GM12801 (cell line): ENCODE measurements at regions not wholly inside any gene's neighbourhood (a gene's known extent, or its start where the extent isn't known, plus 50 kb on each side); places are given as distances from the start of the nearest gene placed in this dataset.

Experiments
- CTCF ChIP-seq: IDR thresholded peaks from one replicate; pipeline ENCODE4 v1.5.1; 2011; ENCODE audit warnings: control low read depth; ENCODE audit not compliant: insufficient read length; ENCODE audit errors: extremely low read depth

DNA sequence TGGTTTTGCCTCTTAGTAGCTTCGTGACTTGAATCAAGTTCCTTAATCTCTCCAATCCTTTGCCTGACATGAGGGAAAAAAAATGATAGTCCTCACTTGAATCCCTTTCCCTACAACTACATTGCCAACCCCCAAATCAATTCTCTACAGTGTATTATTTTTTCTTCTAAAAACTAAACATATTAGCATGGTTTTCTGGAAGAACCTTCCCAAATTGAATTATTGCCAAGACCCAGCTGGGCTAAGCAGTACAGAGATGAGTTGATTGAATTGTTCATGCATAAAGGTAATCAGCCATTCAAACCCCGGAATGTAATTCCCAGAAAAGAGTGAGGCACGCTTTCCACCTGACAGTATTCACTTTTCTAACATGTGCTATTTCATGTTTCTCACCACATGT, 155.6 kb upstream of the AGR3 start:
- no peak for TF ChIP-seq CTCF

DNA sequence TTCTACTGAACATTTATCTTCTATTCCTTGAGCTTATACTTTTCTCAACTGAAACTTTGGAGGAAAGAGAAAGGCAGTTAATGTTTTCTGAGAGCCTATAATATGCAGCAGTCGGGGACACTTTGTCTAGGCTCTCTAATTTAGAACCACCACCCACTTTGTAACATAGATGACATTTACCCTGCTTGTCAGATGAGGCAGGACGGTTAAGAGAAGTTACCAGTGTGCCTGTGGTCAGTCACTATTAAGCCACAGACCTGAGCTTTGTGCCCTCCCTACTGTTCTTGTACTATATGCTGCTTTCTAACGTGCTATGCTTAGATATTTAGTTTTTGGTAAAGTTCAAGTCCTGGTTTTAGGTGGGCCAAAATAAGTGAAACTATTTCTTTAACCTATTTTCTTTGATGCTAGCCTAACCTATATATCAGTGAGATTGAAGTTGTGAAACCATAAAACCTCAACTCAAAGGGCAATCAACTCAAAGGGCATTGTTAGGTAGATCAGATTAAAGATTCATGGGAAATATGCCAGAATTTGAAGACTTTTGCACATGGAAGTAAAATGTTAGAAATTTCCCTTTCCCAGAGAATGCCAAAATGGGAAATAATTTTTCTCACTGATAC, 156.5 kb upstream of the AGR3 start:
- no peak for TF ChIP-seq CTCF

DNA sequence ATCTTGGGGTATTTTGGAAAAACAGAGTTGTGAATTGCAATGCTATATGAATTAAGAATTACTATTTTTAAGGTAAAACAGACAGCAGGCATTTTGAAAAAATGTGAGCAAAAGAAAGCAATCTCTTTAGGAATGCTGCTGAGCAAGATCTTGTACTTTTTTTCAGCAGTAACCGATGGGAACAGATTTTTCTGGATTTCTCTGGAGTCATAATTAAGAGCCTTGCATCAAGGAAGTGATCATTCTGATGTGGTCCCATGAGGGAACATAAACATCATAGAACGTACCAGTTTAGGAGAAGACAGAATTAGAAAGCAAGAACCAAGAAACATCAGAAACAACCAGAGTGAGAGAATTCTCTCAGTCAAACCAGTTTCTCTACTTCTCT, 157.0 kb upstream of the AGR3 start:
- no peak for TF ChIP-seq CTCF

DNA sequence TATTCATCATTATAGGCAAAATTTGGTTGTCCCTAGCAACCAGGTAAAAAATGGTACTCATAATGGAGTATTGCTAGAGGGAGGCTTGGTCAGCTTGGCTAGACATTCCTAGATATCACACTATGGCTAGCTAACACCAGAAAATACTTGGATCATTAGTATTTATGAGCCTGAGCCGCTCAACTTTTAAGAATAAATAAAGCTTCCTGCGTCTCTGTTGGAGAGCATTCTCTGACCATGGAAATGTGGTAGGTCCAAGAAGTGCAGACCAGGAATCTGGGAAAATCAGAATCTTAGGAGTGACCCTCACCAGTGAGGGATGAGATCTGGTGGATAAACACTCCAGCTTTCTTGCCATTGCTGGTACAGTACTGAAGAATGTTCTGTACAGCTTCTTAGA, 157.6 kb upstream of the AGR3 start:
- no peak for TF ChIP-seq CTCF

DNA sequence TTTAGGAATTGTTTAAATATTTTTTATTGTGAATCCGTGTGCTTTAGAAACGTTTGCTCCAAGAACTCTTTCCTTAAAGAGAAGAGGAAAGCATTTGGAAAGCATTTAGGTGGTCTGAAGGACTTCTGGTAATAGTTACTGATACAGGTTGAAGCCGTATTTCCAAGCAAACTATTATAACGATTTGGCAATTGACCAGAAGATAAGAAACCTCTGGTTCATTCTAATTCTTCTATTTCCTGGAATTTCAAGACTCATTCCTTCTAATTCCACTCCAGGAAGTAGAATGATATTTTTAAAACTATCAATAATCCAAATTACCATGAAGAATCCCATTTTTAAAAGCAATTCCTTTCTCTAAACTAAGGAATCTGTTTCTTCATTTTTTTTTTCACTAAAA, 158.9 kb upstream of the AGR3 start:
- TF ChIP-seq CTCF = no peak

DNA sequence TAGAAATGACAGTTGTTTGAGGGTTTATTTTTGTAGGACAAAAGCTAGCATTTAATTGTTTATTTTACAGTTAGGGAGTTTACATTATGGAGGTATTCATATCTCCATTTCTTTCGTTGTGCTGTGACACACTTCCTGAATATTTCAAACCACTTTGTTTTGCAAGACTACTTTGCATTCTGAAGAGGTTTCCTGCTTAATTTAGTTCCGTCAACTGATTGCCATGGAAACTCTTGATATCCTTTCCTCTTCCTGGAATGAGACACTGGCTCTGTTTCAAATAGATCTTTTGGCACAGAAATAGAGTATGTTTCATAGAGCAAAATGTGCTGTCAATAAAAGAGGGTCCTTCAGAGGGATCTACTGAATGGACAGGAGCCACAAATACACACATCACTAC, 159.5 kb upstream of the AGR3 start:
- no peak for TF ChIP-seq CTCF

DNA sequence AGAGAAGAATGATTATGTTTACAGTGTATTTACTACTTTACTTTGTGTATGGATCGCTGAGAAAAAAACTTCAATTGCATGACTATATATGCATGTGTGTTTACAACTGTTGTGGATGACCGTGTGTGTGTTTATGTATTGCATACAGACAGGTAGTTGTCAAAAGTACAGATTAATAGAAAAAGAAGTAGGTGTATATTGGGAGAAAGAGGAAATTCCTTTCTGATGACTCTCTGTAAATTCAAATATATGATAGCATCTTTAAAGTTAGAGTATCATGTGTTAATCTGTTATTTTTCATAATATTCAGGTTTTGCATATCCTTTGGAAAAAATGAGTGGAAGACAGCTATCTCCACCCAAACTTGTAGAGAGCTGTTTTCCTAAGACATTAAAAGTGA, 160.4 kb upstream of the AGR3 start:
- TF ChIP-seq CTCF = no peak
